GM12864 (cell line): ENCODE measurements at regions not wholly inside any gene's neighbourhood (a gene's known extent, or its start where the extent isn't known, plus 50 kb on each side); places are given as distances from the start of the nearest gene placed in this dataset.

Source experiments
- DNase-seq: peaks from one replicate; pipeline ENCODE4 v3.0.0-alpha.2; 2011; ENCODE audit warnings: low read depth
- H3K4me3 ChIP-seq: 2 replicates; pipeline ENCODE4 v1.5.1; 2011; ENCODE audit warnings: mild to moderate bottlenecking, low read depth, low read length, control low read depth
- TF ChIP-seq, protein P1 (sequence below): IDR thresholded peaks from 2 replicates; pipeline ENCODE4 v1.5.1; 2011; ENCODE audit warnings: low read depth, mild to moderate bottlenecking, moderate library complexity, low read length, control low read depth, inconsistent platforms; ENCODE audit errors: missing control alignments

DNA sequence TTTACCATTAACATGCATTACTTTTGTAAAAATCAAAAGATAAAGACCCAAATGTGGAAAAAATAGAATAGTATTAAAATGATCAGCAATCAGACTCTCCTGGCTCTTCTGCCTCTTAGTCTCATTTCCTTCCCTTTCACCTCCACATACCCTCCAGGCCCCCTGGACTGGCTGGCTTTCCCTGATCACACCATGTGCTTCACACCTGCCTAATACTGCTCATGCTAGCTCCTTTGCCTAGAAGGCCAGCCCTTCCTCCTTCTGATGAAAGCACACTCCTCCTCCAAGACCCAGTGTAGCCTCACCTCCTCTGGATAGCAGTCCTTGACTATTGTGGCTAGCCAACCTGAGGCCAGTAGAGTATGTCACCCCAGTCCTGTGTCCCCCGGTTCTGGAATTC is 182.0 kb upstream of the HEY2 start:
- TF ChIP-seq, protein P1, sequence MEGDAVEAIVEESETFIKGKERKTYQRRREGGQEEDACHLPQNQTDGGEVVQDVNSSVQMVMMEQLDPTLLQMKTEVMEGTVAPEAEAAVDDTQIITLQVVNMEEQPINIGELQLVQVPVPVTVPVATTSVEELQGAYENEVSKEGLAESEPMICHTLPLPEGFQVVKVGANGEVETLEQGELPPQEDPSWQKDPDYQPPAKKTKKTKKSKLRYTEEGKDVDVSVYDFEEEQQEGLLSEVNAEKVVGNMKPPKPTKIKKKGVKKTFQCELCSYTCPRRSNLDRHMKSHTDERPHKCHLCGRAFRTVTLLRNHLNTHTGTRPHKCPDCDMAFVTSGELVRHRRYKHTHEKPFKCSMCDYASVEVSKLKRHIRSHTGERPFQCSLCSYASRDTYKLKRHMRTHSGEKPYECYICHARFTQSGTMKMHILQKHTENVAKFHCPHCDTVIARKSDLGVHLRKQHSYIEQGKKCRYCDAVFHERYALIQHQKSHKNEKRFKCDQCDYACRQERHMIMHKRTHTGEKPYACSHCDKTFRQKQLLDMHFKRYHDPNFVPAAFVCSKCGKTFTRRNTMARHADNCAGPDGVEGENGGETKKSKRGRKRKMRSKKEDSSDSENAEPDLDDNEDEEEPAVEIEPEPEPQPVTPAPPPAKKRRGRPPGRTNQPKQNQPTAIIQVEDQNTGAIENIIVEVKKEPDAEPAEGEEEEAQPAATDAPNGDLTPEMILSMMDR, result no peak
- no peak for DNase-seq
- no peak overlapping the region for H3K4me3 ChIP-seq

DNA sequence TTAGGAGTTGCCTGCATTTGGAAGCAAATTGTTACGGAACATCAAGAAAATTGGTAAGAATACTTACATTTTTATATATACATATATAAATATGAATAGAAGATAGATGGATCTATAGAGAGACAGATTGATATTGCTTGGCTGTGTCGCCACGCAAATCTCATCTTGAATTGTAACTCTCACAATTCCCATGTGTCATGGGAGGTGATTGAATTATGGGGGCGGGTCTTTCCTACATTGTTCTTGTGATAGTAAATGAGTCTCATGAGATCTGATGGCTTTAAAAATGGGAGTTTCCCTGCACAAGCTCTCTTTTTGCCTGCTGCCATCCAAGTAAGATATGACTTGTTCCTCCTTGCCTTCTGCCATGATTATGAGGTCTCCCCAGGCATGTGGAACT is 180.8 kb upstream of the HEY2 start:
- no peak for DNase-seq
- TF ChIP-seq, protein P1, result no peak
- H3K4me3 ChIP-seq, result no peak overlapping the region

DNA sequence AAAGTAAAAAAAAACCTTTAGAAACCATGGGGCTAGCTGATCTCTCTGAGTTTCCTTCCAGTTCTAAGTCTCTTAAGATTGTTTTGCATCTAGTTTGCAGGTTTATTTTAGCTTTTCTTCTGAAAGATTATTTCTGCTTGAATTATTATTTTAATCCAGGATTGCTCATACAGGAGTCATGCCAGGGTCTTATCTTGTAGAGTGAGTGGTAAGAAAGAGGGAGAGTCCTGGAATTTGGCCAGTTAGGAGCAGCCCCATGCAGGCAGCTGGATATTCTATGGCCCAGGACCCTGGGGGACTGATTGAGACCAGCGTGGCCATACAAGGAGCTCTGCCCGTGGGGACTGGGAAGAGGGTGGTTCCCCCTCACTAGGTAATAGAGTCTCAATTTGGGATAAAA is 178.9 kb upstream of the HEY2 start:
- TF ChIP-seq, protein P1, result no peak
- H3K4me3 ChIP-seq, result no peak overlapping the region
- no peak for DNase-seq

DNA sequence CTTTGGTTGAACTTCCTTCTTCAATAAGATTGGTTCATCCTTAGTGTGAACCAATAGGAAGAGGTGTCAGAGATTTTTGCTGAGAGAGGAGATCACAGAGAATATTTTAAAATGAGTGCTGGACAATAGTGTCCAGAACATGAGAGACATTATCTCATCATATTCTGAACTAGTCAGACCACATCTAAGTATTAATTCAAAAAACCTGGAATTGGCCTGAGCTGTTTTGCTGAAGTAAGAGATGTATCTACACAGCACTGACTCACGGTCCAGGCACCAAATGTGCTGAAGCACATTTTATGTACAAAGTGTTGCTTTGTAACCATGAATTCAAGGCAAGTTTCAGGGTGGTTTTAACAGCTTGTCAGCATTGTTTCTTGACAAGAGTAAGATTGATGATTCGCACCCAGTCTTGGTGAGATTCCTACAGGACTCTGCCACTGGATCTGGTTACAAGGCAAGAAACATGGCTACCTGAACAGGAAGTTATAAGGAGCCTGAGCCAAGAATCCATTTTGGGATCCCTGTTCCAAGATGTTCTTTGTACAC is 178.2 kb upstream of the HEY2 start:
- H3K4me3 ChIP-seq, result no peak overlapping the region
- no peak for DNase-seq
- TF ChIP-seq, protein P1, result no peak

DNA sequence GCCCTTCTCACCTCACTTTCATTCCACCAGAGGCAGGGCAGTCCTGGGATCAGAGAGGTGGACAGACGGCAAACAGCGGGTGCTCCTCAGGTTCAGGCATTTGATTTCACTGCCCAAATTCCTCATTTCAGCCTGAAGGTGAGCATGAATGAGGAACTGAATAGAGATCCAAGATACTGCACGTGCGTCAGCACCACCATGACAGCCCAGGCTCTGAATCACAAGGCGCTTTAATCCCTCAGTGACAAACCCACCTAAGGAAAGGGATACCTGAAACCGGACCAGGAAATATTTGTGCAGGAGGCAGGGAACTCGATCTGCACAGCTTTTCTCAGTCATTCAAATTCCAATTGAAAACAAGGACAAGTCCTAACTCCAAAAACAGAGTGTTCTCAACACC is 174.8 kb upstream of the HEY2 start:
- H3K4me3 ChIP-seq, result no peak overlapping the region
- DNase-seq, result no peak
- TF ChIP-seq, protein P1, result no peak

DNA sequence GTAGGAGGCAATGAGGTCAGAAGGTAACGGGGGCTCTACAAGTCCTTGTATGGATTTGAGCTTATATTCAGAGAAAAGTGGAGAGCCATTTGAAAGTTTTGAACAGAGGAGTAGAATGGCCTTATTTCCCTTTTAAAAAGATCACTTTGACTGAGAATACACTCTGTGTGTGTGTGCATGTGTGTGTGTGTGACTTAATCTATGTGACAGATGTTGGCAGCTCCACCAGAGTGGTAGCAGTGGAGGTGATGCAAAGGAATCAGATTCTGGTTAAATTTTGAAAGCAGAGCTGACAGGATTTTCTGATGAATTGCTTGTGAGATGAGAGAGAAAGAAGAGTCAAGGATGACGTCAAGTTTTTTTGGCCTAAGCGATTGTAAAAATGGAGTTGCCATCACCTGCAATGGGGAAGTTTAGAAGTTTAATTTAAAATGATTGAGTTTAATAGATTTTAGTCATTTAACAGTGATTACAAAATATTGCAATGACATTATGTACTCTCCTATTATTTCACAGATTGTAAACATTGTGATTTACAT is 172.2 kb upstream of the HEY2 start:
- H3K4me3 ChIP-seq, result no peak overlapping the region
- DNase-seq, result no peak
- TF ChIP-seq, protein P1, result no peak

DNA sequence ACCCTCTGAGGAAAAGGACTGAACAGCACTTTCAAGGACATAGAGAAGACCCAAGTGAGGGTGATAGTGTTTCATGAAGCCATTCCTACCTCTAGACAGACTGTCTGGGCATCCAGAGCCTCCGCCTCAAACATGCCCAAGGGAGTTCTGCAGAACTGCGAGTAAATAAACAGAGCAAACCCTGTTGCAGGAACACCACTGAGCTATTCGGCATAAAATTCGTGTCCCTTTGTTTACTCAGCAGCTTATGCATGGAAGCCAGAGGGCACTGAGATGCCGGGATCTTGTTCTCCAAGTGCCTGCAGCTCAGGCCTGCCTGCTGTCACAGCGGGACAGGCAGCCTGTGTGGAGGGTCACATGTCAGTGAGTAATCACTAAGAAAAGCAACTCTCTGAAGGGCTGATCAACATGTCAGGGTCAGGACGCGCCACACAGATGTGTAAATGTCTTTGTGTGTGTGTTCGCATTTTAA is 164.9 kb upstream of the HEY2 start:
- TF ChIP-seq, protein P1, result no peak
- H3K4me3 ChIP-seq, result no peak overlapping the region
- no peak for DNase-seq
